GM19452 (cell line): ENCODE measurements at regions not wholly inside any gene's neighbourhood (a gene's known extent, or its start where the extent isn't known, plus 50 kb on each side); places are given as distances from the start of the nearest gene placed in this dataset.

Source experiments
- ATAC-seq: cut with Tn5 transposase; IDR thresholded peaks from one replicate; pipeline ENCODE4 v1.9.1; 2021; ENCODE audit not compliant: unreplicated experiment

DNA sequence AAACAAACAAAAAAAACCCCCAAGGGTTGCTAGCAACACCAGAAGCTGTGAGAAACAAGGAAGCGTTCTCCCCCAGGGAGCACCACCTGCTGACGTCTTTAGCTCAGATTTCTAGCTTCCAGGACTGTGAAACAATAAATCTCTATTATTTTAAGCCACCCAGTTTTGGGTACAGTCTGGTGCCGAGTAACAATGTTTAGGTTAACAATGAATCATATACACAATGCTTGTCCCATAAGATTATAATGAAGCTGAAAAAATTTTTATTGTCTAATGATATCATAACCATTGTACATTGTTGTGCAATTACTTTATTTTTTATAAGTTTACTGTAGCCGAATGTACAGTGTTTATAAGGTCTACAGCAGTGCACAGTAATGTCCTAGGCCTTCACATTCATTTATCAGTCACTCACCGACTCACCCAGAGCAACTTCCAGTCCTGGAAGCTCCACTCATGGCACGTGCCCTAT is 72.1 kb upstream of the CAB39 start:
- no peak for ATAC-seq

DNA sequence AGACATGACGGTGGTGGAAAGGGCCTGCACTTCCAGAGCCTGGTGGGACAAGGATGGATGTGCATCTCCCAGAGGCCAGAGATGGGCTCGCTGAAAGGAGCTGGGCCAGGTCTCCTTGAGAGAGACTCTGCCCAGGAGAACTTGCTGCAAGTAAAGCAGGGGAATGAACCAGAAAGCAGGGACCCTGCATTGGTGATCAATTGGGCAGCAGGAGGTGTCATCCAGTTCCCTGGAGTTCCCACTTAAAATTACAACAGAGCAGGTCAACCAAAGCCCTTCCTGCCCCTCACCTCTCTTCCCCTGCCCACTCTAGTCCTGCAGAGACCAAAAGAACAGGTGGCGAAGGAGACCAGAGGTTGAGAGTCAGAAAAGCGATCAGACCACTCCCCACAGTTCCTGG is 69.7 kb upstream of the CAB39 start:
- ATAC-seq = no peak

DNA sequence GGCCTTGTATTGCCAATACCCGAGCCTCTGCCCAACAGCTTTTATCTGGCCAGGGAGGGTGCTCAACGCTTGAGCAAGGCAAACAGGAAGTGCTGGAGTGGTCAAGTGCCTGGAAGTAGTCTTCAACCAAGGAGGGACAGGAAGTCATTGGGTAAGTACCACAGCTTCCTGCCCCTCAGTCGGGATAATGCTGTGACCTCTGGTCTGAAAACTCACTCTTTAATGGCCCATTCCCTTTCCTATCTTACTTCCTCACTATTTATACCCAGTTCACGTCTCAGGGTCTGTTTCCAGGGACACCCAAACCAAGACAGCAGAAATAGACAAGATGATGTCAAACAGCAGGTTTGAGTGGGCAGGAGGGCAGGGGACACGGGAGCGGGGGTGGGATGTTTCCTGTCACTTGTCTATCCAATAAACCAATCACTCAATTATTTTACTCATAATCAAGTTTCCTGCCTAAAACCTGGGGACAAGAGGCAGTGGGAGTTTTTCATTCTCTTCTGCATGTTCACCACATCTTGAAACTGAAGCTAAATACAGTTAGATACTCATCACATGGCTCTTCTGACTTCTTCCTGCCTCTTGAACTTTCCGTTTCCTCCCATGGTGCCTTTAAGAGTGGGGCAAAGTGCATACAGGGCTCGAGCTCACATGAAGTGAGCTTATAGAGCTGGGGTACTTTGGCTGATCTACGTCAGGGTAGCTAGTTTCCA is 68.9 kb upstream of the CAB39 start:
- ATAC-seq = peak; percentile 75

DNA sequence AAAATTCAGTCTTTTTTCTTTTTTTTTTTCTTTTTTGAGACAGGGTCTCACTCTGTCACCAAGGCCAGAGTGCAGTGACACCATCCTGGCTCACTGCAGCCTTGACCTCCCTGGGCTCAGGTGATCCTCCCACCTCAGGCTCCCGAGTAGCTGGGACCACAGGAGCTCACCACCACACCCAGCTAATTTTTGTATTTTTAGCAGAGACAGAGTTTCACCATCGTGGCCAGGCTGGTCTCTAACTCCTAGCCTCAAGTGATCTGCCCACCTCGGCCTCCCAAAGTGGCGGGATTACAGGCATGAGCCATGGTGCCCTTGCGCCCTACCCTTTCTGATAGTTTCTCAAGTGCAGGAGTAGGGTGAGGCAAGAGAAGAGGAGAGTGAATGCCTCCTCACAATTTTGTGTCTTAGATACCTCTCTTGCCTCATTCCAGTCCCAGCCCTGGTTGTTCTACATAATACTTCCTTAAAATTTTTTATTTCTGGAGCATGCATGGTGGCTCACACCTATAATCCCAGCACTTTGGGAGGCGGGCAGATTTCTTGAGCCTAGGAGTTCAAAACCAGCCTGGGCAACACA is 68.2 kb upstream of the CAB39 start:
- ATAC-seq = no peak

DNA sequence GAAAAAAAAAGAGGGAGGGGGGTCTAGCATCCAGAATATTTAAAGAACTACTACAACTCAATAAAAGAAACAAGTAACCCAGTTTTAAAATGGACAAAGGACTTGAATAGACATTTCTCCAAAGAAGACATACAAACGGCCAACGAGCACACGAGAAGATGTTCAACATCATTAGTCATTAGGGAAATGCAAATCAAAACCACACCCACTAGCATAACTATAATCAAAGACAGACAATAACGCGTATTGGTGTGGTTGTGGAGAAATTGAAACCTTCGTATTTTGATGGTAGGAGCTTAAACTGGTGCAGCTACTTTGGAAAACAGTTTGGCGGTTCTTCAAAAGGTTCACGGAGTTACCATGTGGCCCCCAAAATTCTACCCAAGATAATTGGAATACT is 64.3 kb upstream of the CAB39 start:
- no peak for ATAC-seq

DNA sequence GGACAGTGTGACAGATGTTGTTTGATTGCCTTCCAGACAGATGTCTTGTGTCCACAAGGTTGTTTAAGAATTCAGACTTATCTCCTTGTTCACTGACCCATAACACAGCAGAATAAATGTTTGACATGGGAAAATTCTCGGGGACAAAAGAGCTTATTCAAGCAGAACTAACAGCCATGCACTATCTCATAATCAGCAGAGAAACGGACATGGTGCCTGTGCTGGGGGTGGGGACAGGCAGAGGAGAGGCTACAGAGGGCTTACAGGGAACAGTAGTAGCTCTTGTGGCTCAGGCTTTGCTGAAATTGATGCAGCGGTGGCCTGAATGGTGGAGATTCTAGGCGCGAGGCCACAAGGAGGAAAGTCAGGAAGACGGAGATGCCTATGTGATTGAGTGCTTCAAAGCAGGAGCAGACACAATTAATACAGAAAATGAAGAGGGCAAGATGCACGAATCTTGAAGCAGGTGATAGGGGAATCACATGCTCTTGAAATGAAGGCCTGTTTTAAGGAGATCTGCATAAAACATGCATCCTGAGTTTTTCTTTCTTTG is 62.0 kb upstream of the CAB39 start:
- no peak for ATAC-seq

DNA sequence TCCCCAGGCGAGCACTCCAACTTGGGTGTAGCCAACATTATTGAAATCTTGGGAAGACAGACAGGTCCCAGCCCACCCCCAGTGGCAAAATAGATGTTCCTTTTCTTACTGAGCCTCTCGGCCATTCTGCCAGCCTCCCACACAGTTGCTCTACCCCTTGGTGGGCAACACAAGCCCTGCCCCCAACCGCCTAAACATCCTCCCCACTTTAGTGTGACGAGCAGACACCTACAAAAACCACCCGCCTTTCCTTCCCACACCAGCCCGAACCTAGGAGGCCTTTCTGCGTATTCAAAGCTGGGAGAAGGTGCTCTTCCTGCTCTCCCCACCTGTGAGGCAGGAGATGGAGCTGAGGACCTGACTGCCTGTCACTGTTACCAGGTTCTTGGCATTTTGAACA is 58.6 kb upstream of the CAB39 start:
- ATAC-seq = no peak

DNA sequence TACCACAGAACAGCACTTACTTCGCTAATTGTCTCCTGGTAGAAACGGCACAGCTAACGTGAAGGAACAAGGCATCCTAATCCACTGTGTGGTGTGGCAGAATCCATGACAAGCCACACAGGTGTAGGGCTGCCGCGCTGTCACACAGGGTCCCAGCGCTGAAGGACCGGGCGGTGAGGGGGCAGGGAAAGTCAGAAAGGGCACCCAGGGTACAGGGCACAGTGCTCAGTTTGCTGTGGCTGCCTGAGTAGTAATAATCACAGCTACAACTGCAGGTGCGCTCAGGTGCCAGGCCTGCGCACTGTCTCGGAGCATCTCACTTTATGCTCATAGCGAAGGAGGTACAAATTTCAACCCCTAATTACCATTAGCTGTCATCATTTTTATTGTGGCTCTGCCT is 55.2 kb upstream of the CAB39 start:
- no peak for ATAC-seq

DNA sequence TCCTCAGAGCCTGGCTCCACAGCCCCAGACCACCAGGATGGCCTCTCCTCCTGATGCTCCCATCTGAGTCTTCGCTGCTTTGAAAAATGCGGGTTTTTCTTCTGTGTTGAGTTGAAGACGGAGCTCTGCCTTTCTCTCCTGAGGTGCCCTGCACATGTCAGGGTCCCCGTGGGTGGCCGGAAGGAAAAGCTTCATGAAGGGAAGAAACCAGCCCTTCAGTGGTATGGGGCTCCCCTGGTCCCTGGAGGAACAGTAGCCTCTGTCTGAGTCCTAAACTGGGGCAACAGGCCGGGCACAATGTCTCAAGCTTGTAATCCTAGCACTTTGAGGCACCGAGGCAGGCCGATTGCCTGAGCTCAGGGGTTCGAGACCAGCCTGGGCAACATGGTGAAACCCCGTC is 54.7 kb upstream of the CAB39 start:
- ATAC-seq = no peak

DNA sequence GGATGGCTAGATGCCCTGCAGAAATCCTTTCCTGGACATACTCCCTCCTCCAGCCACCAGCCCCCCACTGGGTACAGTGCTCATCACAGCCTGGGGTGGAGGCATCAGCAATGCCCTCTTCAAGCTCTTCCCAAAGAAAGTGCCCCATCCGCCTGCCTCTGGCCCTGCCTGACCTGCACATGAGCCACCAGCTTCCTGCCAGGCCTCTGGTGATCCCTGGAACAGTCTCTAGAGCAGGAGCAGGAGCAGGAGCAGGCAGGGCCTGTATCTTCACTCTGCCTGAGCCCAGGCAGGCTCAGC is 54.1 kb upstream of the CAB39 start:
- no peak for ATAC-seq

DNA sequence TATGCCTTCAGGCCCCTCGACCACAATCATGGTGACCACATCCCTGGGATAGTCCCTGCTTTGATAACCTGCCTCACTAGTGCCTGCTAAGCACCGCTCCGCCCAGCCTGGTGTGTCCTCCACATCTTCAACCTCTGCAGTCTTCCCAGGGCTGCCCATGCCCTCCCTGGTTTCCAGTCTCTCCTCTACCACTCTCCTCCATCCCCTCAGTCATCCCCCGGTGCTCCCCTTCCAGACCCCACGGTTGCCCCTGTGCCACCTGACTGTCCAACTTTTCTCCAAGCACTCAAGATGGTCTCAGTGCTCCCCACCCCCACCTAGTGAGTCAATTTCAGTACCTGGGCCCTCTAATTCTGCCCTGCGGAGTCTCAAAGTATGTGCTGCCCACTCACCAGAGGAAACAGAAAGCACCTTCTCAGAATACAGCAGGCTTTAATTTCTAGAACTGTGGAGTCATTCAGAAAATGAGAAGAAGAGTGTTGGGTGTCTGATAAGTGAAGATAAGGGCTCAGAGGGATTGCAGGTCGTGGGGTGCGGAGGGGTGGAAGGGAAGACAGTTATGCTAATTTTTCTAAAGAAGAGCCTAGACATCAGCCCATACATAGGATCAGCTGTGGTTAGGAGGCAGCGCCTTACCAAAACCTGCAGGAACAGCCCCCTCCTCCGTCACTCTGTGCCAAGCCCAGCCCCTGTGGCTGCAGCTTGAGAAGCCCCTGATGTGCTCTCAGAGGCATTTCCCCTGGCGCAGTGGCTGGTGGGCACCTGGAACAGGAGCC is 53.6 kb upstream of the CAB39 start:
- ATAC-seq = peak; percentile 39

DNA sequence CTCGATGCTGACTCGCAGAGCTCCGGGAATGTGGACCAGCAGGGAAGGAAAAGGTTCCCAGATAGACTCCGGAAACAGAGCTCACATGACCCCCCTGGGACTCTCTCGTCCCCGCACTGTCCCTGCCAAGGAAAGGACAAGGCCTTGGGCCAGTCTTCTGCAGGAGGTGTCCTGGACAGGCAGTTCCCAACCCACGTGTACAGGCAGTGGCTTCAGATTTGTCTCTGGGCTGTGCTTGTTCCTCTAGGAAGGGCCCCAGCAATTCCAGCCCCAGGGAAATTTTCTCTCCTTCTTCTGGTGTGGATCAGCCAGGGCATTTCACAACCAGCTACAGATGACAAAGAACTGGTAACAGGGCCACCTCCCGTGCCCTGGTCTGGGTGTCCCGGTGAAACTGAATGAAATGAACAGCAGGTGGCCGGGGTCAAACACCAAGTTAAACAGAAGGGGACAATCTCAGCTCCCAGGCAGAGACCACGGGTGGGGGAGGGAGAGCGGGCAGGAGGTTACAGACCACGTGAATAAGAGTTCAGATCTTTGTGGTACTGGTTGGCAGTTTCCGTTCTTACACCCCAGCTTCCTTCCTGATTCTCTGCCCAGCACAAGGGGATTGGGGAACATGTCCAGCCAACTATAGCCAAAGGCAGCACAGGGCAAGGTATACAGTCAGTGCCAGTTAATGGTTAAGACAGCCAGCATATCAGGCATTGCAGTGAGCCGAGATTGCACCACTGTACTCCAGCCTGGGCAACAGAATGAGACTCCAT is 52.2 kb upstream of the CAB39 start:
- ATAC-seq = no peak

DNA sequence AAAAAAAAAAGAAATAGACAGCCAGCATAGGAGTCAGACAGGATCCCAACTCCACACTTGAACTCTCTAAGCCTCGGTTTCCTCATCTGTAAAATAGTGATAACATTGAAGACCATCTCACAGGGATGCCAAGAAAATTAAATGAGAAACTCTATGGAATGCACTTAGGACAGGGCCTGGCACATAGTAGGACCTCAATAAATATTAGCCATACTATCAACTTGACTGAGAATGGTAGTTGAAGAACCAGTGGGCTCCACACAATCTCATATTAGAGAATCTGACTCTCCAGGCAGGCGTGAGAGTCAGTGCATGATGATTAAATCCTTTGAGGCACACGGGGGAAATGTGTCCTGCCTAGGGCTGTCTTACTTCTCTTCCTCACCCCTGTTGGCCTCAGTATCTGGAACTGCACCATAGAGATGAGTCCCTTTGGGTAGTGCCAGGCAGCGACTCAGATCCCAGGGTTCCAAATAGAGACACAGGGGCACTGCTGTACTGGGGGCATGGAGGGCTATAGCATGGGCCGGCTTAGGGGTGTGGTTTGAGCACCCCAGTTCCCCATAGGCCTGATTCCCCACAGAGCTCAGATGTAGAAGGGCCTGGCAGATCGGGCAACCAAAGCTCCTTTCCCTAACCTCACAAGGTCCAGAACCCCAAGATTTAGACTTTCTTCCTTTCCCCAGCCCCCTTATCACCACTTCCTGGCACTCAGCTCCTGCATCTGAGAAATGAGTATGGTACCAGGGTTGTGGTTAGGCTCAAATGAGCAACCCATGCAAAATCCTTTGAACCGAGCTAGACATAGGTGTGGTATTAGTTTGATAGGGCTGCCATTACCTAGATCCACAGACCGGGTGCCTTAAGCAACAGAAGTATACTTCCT is 51.3 kb upstream of the CAB39 start:
- peak; percentile 45 for ATAC-seq
